NCI-H146 treated with DMSO at 0.1 percent for 48 hours (cell line): ENCODE measurements at regions not wholly inside any gene's neighbourhood (a gene's known extent, or its start where the extent isn't known, plus 50 kb on each side); places are given as distances from the start of the nearest gene placed in this dataset.

ENCODE experiments used
- DNase-seq: peaks from one replicate; lab custom pipeline; 2025; ENCODE audit not compliant: unreplicated experiment; lab: John Stamatoyannopoulos, UW

DNA sequence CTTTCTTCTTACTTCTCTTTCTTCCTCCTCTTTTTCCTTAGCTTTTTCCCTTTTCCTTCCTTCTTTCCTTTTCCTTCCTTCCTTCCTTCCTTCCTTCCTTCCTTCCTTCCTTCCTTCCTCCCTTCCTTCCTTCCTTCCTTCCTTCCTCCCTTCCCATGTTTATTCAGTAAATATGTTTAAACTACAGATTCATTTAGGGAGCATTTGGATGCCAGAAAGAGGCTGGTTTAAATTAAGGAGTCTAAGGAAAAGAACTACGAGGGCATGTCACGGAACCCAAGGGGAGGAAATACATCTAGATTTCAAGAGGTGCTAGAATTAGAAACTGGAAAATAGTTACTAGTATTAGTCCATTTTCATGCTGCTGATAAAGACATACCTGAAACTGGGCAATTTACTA lies 320.0 kb upstream of the ARRDC3 start:
- DNase-seq, result no peak

DNA sequence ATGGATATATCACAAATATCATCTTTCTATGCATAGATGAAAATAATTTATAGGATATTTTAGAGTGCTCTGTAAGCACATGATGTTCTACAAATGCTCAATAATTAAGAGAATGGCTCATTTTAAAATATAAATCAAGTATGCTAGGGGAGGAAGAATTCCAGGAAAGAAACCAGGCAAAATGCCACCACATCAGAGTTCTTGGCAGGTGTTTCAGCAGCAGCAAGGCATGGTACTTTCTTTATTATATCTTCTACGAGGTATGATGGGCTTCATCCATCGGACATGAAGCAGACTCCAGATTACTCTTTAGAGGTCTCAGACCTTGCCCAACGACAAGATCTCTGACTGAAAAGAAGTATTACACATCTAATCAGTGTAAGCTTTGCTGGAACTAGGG lies 316.3 kb upstream of the ARRDC3 start:
- no peak for DNase-seq

DNA sequence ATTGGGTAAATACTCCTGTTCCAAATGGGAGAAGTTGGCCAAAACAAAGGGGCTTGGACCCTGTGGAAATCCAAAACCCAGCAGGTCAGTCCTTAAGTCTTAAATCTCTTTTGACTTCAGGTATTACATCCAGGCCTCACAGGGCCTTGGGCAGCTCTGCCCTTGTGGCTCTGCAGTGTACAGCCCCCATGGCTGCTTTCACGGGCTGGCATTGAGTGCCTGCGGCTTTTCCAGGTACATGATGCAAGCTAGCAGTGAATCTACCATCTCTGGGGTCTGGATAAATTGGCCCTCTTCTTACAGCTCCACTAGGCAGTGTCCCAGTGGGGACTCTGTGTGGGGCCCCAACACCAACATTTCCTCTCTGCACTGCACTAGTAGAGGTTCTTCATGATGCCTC lies 308.5 kb upstream of the ARRDC3 start:
- DNase-seq, result no peak

DNA sequence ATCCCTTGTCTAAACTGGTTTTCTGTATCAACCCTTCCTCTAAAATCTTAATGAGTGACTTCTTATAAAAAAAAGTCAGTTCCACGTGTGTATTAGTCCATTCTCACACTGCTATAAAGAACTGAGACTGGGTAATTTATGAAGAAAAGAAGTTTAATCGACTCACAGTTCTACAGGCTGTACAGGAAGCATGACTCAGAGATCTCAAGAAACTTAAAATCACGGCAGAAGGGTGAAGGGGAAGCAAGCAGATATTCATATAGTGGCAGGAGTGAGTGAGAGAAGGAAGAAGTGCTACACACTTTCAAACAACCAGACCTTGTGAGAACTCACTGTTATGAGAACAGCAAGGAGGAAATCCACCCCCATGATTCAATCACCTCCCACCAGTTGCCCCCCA lies 307.8 kb upstream of the ARRDC3 start:
- no peak for DNase-seq

DNA sequence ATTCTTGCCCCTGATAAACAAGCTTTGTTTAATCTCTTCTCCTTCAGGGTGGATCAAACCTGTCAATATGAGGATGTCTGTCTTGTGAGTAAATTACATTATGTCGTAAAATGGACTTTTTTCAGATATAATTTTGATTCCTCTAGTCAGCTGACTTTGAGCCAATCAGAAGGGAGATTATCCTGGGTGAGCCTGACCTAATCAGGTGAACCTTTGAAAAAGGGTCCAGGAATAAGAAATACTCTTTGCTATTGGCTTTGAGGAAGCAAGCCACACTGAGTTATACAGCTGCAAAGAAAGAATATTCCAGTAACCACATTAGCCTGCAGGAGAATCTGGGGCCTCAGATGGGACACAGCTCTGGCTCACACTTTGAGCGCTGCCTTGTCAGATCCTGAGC lies 304.3 kb upstream of the ARRDC3 start:
- DNase-seq, result no peak

DNA sequence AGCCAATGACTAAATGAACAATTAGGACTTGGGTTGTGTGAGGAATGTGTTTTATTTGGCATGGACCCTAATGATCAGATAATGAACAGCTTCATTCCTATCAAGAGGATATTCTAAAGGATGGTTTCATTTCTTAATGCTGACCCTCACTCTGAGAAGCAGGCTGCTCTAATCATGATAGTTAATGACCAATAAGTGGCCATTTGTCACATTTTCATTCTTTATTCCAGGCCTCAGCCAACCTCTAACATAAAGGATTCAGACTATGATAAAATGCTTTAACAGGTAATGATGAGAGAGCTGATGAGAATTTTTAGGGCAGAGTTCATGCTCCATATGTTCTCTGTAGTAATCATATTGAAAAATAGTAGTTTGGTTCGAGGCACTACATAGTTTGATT lies 301.5 kb upstream of the ARRDC3 start:
- DNase-seq, result no peak

DNA sequence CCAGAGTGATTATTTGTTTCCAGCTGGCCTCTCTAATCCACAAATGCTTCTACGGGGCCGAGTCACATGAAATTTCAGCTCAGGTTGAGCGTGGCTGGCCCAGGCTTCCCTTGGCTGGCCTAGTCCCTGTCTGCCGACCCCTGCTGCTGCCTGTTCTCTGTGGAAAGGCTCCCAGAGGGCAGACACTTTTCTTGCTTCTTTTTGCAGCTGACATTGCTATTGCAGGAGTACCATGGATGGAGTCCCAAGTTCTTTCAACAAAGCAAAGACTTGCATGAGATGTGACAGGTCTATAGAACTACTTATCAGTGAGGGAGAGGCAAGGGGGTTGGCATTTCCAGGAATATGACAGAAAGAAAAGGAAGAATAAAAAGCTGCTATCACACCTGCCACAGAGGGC lies 287.4 kb upstream of the ARRDC3 start:
- no peak for DNase-seq

DNA sequence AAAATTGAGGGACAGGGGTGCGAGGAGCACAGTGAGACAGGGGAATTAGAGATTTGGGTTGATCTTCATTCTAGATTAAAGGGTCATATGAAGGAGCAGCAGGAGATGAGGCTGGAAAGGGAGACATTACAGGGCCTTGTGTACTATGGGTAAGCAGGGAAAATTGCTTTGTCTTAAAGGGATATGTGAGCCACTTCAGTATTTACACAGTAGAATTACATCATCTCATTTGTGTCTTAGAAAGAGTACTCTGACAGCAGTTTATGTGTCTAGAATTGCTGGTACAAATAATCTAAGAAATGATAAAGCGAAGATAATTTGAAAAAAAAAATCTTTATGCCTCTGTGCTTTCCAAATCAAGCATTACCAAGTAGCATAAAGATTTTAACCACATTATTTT lies 287.0 kb upstream of the ARRDC3 start:
- no peak for DNase-seq

DNA sequence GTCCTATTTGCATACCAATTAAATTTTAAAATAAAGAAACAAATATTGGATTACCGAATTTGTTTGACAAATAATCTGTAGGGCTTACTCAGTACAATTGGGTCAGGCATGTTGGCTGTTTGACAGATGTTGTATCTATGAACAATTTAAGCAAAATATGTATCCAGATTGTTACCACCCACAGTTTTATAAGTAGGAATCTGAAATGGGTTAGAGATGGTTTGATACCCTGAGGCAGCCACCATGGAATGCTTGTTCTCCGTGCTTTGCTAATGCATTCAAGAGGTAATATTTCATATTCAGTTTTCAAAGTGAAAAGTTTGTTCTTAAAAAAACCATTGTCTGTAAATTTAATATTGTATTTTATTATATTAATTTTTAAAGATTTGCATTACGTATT lies 285.1 kb upstream of the ARRDC3 start:
- no peak for DNase-seq

DNA sequence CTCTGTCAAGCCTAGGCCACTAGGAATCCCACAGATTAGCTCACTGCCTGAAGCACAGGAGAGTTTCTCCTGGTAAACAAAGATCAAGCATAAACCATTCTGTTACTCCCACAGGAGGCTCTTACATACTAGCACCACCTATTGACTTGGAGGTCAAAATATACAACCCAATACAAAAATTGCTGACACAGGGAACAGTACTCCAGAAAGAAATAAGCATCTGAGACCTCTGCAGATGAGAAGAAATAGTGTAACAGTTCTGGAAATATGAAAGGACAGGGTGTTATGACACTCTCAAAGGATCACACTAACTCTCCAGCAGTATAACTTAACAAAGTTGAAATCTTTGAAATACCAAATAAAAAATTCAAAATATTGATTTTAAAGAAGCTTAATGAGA lies 269.6 kb upstream of the ARRDC3 start:
- no peak for DNase-seq

DNA sequence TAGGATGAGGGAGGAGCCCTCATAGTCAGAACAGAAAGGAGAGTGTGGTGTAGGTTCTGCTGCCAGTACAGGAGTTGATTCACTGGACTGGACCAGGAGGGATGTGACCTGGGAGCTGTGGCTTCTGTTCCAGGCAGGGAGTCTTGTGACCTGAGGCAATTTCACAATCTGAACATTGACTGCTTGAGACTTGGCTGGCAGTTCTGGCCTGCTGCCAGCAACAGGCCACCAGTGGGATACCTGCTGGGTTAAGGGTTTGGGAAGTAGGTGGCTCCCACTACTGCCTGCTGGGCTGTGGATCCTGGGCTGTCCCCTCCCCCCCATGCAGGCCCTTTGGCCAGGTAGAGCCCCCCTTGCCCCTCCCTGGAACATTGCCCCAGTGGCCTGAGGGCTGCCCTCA lies 268.6 kb upstream of the ARRDC3 start:
- no peak for DNase-seq

DNA sequence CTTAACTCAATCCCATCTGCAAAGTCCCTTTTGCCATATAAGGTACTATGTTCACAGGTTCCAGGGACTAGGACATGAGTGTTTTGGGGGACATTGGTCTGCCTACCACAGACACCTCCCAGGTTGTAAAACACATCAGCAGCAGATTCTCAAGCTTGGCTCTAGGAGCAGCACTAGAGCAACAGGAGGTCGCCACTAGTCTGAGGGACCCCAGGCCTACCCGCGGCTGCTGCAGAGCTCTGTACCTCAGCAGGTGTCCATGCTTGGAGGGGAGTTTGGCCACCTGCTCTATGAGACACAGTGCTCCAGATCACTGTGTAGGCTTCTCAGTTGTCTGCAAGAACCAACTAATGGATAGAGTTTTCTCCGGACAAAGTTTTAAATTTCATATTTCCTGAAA lies 262.2 kb upstream of the ARRDC3 start:
- DNase-seq, result no peak

DNA sequence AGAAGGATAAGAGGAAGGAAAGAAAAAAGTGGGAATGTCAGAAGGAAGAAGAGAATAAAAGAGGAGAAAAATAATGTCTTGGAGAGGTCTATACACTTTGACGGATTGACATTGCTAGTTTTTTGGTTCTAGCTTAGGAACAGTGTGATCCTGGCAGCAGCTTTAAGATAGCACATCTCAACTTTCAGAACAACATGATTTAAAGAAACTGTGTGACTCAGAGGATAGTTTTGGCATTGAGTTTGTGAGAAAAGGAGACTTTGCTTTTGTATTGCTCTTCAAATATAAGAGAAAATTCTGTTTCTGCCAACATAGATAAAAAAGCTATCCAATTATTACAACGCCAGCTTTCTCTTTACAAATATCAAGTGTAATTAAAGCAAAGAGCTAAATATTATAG lies 260.7 kb upstream of the ARRDC3 start:
- no peak for DNase-seq

DNA sequence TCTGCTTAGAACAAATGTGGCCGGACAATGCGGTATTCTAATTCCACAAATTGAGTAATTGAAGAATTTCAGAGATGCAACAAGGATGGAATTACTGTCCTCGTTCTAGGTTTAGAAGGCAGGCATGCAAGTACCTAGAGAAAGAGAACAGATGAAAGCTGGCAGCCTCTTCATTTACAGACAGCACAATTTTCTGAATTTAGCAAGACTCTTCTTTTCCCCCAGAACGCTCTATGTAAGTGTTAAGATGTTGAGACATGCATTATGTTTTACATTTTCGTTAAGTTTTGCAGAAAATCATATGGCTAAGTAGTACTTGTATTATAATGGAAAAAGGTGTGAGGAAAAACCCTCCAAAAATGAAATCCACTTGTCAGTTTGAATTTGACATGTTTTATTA lies 259.5 kb upstream of the ARRDC3 start:
- no peak for DNase-seq

DNA sequence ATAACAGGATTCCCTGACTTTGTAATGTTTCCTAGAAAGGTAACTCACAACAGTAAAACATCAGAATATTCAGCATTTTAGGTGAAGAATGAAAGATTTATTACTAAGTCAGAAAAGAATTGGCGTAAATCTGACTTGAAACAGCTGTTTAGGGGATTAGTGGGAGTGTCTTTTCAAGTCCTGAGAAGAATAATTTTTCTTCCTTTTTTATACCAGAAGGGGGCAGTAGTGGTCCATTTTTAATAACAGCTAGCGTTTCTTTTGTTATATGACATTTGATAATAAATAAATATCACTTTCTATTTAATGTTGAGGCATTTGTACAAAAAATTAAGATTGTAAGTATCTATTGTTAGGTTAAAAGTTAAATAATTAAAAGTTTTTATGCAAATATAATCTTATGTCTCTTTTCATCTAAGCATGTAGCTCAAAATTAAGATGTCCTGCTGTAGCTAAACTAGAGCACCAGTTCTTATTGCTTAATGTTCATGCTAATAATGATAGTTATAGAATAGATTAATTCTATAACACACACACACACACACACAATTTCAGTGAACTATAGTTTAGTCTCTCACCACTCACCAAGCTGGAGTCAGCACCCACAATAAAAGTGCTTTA lies 258.7 kb upstream of the ARRDC3 start:
- DNase-seq, result peak; percentile 34

DNA sequence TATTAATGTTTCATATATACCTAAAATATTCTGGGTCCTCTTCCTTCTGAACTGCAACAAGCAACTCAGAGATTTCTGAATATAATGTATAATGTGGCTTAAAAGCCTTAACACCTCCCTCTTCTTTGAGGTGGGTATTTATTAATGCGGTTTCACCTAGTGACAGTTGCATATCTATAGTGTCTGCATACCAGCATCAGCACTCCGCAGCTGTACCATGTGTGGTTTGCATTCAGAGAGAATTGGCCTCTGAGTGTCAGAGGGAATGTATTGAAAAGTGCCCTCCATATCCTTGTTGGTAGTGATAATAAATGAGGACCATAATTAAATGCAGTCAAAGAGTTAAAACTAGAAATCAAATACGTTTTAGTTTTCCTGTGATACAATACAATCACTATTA lies 256.6 kb upstream of the ARRDC3 start:
- DNase-seq, result no peak

DNA sequence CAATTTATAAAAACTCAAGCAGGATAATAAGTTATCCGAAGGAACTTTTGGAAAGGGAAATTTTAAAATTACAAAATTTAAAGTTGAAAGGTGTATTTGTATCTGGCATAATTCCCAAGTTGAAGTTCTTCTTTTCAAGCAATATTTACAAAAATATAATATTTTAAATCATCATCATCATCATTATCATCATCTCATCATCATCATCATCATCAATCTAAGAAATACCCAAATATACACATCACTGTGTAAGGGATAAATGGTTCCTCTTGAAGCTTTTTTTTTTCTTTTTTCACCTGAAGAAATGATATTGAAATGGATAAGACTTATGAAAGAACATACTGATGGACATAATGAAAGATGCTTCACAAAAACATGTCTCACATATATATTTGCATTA lies 254.9 kb upstream of the ARRDC3 start:
- DNase-seq, result no peak

DNA sequence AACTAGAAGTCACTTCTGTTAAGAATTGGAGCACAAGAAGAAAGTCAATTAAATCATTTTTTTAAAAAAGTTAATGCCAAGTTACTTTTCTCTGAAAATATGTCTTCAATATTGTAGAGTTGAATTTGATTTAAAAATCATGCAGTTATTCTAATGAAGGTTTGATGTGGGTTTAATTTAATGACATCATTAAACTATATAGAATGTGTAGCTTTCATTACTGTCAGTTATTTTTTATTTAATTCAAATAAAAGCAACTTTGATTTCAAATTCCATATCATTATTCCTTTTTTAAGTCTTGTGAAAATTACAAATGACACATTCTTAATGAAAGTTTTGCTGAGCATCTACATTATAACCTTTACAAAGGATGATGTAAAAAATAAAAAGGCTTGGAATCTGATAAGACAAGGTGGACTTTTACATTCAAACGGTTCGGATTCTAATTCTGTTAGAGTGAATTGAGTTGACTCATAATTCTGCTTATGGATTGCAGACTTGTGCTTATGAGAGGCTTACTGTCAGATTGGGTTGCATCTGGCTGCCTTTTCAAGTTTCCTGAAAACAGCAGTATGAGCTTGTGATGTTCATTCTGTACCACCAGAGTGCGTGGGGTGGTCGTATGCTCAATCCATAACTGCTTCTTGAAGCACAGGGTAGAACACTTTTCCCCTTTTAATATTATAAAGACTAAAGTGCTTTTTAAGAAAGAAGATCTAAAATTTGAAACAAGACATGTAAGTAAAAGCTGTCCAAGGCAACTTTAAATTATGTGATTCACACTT lies 253.0 kb upstream of the ARRDC3 start:
- DNase-seq, result no peak

DNA sequence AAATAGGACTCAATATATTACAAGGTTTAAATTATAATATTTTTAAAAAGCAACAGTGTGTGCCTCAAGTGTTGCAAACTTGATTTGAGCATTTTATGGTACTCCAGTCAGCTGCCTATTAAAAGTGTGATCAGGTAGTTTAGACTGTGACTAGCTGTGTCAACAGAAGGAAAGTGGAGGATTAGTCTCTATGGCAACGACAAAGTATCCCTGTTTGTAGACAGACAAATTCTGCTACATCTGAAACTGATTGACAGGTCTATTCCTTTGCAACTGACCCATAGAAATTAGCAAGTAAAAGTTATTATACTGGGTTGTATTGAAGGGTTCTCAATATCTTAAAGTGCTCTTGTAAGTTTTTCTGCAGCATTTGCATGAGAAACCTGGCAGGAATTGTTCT lies 249.8 kb upstream of the ARRDC3 start:
- peak; percentile 9 for DNase-seq

DNA sequence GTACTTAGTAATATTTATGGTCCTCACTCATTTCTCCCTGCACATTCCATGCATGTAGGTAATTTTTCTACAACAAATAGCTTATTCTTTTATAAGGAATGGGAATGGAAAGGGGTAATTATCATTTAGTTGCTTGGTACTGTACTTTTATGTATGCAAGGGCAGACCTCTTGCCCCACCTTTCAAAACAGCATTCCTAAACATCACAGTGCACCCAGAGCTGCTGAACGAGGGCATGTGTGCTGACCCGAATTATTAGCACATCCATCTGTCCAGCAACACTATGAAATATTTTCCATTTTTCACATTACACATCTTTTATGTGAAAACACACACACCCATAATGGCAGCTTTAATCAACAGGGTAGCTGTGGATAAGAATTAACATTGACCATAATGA lies 228.6 kb upstream of the ARRDC3 start:
- no peak for DNase-seq

DNA sequence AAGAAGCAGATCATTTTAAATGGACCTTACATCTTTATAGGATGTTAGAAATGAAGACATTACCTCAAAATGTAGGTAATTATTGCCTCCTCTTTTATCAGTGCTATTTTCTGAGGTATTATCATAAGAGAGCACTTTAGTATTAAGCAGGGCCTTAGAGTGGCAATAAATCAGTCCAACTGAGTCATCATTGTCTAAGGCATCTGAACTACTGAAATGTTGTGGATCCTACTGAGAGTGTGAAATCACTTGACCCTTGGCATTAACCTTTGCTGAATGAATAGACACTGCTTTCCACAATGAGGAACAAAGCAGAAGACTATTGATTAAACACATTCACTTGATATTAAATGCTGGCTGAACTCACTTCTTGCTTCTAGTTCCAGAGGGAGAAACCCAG lies 224.6 kb upstream of the ARRDC3 start:
- DNase-seq, result no peak

DNA sequence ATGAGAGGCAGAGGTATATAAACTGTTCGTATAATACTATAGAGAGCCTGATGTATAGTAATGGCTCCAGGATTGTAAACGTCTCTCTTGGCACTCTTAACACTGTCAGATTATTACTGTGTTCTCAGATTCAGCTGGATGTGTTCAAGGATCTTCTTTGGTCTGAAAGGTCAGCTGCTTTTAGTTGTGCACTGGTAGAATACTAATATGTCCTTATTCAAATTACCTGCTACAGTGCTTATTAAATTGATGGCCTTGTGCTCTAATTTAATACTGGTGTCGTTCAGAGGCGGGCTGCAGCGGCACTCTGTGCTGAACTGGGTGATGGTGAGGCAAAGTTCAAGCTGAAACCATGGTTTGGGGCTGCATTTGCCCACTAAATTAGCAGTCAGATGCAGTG lies 216.7 kb upstream of the ARRDC3 start:
- no peak for DNase-seq

DNA sequence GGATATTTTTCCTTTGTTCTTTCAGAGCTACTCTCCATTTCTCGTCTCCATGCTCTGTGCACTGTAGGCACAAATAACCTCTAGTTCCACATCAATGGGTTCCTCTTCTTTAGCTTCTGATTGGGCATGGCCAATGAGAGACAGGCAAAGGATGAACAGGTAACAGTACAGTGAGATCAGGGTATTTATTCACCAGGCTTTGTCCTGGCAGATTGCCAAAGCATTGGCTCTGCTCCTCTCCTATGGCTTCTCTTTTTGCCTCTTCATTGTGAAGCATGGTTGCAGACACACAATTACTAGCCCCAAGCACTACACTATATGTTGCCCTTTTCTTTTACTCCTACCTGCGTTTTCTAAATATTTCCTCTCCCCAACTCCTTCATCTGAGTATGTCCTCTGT lies 215.1 kb upstream of the ARRDC3 start:
- no peak for DNase-seq
